HG03432 (cell line): ENCODE measurements at regions not wholly inside any gene's neighbourhood (a gene's known extent, or its start where the extent isn't known, plus 50 kb on each side); places are given as distances from the start of the nearest gene placed in this dataset.
"Not testable (repeated sequence)": the region's sequence is repeated elsewhere in the genome, so short reads cannot be mapped to it uniquely, and the experiment has no call there.

Experiments
- ATAC-seq: cut with Tn5 transposase; IDR thresholded peaks from one replicate; pipeline ENCODE4 v1.9.1; 2021; ENCODE audit warnings: mild to moderate bottlenecking, moderate library complexity; ENCODE audit not compliant: unreplicated experiment

DNA sequence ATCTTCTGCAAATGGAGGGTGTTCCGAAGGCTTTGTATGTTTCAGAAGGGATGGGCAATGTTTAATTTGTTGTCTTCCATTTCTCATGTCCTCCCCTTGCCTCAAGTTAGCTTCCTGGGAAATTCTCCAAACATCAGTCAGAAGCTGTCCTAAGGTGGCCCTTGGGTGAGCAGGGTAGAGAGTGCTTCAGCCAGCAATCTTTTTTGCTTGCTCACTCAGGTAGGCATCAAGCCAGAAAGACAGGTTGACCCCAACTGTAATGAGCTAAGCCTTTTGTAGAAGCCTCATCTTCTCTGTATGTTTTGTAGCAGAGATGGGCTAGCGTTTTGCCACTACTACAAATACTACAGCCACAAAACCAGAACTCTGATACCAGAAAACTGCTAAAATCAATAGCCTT lies 321.5 kb upstream of the FAM78B start:
- ATAC-seq: no peak

GRCh38 chr1:166489356-166489669 lies 322.5 kb upstream of the FAM78B start:
- no peak for ATAC-seq

DNA sequence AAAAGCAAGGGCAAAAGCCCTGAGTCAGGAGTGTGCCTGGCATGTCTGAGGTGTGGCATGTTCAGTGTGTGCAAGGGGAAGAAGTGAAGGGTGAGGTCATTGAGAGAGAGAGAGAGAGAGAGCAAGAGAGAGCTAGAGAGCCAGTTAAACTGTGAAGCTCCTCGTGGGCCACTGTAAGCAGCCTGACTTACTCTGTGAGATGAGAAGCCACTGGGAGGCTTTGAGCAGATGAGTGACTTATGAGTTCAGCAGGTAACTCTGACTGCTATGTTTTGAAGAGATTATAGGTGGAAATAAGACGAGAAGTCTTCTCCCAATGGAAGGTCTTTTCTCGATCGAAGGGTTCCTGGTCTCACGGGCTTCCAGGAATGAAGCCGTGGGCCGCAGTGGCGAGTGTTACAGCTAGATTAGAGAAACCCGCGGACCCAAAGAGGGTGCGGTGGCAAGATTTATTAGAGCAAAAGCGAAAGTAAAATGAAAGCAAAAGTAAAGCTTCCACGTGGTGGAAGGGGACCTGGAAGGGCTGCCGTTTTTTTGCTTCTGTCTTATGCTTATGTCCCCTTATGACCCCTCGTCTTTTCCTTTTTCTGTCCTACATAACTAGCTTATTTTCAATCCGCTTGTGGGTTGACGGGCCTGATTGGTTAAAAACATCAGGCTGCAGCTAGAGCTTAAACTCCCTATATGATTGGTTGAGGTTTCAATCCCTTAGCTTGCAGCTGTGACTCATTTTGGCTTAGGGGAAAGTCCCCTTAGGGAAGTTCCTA lies 323.1 kb upstream of the FAM78B start:
- peak; percentile 86 for ATAC-seq

DNA sequence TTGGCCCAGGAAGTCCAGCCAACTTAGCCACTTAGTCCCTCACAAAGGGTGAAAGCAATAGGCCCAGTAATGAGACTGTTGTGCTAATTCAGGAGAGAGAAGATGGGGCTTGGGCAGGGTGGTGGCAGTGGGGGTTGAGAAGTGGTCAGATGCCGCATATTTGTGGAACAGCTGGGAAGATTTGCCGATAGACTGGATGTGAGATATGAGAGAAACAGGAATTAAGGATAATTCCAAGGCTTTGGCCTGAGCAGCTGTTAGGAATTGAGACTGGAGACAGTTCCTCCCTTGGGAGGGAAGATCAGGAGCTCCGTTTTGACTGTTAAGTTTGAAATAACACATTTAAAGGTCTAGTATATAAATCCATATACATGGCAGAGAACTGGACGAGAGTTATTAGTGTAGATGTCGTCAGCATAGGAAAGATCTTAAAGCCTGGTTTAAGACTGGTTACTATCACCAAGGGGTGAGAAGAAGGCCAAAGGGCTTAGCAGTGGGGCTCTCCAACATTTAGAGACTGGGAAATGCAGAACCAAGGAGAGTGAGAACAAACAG lies 323.7 kb upstream of the FAM78B start:
- no peak for ATAC-seq

- not testable (repeated sequence) for ATAC-seq
Measured at GRCh38 chr1:166493765-166494164, 327.0 kb upstream of the FAM78B start.

DNA sequence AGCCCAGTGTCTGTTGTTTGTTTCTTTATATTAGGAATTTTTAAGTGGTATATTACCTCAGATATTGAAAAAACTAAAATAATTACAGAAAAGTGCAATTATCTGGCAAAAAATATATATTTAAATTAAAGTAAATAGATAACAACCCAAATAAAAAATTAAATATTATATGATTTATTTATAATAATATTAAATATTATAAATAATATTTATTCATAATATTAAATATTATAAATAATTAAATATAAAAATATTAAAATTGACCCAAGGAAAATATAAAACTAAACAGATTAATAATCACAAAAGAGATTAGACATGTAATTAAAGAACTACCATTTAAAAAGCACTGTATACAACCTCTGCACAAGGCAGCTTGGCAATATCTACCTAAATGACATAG lies 331.9 kb upstream of the POGK start:
- no peak for ATAC-seq

DNA sequence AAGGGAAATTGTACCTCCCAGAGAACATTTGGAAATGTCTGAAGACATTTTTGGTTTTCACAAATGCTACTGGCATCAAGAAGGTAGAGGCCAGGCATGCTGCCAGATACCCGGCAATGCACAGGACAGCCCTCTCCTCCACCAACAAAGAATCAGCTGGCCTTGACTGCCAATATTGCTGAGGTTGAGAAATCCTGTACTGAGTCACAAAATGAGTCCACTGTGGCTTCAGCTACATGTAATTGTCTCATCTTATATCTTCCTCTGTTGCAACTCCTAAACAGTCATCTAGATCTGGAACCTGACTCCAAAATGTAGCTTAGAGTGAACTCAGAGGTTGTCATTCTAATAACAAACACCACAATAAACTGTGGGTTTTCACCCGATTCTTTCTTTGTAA lies 327.5 kb upstream of the POGK start:
- no peak for ATAC-seq

DNA sequence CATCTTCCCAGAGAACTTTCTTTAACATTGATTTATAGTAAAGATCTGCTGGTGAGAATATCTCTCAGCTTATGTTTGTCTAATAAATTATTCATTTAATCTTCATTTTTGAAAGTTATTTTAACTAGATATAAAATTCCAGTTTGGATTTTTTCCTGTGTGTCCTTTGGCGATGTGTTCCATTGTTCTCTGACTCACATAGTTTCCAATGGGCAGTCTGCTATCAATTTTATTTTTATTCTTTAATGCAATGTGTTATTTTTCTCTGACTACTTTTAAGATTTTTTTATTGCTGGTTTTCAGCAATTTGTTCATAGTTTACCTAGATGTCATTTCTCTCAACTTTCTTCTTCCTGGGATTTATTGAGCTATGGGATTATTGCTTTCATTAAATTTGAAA lies 325.2 kb upstream of the POGK start:
- ATAC-seq: no peak

DNA sequence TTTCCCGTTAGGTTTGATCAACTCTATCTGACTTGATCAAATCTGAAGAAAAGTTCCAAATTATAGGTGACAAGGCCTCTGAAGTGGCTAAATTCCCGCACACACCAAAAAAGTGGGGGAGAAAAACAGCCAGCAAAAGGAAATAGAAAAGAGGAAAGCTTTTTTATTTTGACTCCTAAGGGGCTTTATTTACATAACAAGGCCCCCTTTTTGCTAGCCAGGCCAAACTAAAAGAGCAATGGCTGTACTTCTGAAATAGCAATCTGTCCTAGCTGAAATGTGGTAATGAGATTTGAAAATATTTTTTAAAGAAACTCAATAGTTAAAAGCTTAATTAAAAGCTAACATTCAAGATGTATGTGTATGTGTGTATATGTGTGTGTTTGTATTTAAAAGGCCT lies 311.5 kb upstream of the POGK start:
- ATAC-seq: no peak

- no peak for ATAC-seq
Measured at GRCh38 chr1:166538646-166539045, 300.6 kb upstream of the POGK start.

DNA sequence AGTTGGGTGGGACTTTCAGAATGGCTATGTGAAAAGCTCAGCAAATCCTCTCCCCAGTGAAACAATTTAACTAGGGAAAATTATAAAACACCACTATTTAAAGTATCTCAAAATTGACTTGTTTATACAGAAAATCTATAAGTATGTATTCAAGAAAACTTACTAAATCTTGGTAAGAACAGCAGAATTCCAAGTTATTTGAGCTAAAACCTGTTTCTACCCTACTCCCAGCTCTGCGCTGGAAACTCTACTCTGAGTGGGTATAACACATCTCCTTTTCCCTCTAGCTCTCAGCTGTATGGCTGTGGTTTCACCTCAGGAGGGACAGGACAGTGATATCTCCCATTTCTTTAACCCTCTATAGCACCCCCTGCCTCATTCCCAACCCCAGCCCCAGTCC lies 295.2 kb upstream of the POGK start:
- no peak for ATAC-seq

GRCh38 chr1:166544561-166544960 lies 294.7 kb upstream of the POGK start:
- ATAC-seq: no peak

DNA sequence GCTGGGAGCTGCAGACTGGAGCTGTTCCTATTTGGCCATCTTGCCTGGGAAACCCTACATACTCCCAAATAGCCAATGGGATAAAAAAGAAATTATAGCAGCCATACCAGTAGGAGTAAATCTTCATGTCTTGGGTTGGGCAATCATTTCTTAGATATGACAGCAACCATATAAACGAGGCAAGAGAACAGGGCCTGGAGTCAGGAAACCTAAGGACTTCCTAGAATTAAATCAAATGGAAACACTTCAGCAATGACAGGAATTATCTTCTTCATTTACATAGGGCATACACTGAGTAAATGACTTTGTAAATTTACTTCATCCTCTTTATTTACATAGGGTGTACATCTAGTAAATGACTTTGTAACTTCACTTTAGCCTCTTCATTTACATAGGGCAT lies 286.6 kb upstream of the POGK start:
- no peak for ATAC-seq

DNA sequence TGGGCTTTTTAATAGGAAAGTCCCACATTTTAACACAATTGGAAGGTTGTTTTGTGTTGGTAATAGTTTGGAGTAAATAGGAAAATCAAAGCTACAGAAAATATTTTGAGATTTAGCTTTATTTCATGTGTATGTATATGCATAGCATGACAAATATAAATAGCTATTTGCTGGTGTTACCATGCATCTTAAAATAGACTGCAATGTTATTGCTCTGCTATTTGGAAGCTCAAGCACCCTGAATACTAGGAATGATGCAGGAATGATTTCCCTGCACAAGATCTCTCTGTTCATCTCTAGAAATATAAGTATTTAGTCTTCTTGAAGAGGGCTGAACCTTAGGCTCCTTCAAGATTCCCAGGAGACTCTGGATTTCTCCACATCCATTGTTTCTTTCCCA lies 268.3 kb upstream of the POGK start:
- ATAC-seq: no peak

DNA sequence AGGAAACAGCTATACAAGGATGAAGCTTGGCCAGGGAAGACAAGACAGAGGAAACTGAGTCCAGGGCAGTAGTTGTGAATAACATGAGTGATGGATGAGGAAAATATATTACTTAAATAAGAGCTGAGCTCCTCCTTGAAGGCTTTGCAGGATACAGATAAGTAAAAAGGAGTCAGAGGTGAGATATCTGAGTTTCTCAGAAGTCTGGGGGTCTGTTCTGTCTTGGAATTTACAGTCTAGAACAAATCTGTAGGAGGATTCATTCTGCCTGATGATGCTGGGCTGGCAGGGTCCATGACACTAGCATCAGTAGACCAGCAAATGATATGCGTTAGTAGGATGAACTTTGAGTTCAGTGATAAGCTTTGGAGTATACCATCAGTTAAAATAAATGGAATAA lies 266.1 kb upstream of the POGK start:
- no peak for ATAC-seq

GRCh38 chr1:166579557-166580501 lies 259.4 kb upstream of the POGK start:
- no peak for ATAC-seq

GRCh38 chr1:166588741-166589140 lies 250.5 kb upstream of the POGK start:
- ATAC-seq: no peak

DNA sequence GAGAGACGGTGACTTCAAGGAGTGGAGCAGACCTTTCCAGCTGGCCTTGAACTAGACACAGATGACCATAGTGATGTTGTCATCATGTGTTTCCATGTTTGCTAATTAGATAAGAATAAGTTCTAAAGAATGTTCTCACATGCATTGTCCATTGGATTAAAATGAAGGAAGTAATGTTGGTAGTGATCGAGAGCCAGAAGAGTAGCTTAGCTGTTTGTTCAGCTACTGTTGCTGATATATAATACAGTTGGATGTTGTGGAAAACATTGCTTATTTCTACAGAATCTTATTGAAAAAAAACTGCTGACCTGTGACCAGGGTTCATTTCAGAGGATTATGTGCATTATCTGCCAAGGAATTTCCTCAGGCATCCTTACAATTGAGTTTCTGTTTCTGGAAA lies 249.1 kb upstream of the POGK start:
- no peak for ATAC-seq

DNA sequence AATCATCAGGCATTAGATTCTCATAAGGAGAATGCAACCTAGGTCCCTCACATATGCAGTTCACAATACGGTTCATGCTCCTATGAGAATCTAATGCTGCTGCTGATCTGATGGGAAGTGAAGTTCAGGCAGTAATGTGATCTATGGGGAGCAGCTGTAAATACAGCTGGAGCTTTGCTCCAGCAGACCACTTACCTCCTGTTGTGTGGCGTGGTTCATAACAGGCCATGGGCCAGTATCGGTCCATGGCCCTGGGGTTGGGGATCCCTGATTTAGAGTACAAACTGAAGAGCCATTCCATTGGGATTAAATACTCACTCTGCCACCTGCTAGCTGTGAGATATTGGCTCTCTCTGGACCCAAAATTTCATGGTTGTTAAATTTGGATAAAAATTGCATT lies 244.6 kb upstream of the POGK start:
- ATAC-seq: no peak

- no peak for ATAC-seq
Measured at GRCh38 chr1:166597516-166597915, 241.8 kb upstream of the POGK start.

DNA sequence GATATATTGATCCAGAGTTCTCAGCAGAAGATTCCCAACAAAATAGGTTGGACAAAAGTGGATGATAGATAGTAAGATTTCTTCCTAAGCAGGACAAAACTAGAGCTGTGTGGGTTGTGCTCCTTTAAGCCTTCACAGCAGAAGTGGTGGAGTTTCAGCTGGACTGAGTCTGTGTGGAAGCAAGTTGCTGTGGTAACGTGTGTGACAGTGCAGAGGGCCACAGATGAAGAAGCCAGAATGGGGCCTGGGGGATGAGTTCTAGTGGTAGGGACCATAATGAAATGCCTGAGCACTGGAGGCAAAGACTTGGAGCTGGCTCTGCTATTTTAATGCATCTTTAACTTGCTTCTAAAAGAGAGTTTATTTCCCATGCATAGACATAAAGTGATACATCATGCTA lies 238.7 kb upstream of the POGK start:
- no peak for ATAC-seq

DNA sequence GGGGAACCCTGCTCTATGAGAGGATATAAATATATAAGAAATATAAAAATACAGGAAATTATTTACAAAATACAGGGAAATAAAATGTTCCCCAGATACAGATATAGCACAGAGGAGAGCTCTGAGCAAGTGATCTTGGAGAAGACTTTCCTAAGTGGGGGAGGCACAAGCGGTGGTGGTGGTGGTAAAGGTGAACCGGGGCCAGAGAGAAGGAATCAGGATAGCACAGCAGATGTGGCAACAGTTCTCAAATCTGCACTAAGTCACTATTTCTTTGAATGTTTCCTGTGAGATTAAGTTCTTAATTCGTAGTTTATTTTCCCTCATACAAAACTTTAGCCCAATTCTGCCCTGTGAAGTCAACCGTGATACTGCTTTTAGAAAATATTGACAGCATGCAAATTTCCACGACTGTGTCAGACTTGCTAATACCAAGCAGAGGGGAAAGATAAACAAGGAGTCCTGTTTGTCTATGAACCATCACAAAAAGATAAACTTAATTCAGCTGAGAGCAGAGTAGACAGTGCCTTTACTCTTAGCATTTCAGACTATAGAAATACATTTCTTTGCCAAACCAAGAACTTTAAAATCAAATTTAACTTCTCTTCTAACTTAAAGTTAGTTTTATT lies 237.5 kb upstream of the POGK start:
- ATAC-seq: no peak
